Stomach (tissue), 4 donors: ENCODE measurements at regions not wholly inside any gene's neighbourhood (a gene's known extent, or its start where the extent isn't known, plus 50 kb on each side); places are given as distances from the start of the nearest gene placed in this dataset.

Experiments
- CTCF ChIP-seq, 7 experiments: fragments of 450-650 bp in 4 of 7; fragments of 200-600 bp in 3 of 7; sonication (generic) in 3 of 7; IDR thresholded peaks; one replicate each; pipeline ENCODE4 v1.5.1; 2016 to 2019; ENCODE audit warnings: antibody characterized with exemption in 7 of 7, control low read depth in 2 of 7, mild to moderate bottlenecking in 1 of 7
- POLR2A ChIP-seq, 4 donors: fragments of 450-650 bp; IDR thresholded peaks; one replicate each; pipeline ENCODE4 v1.6.1; 2016; ENCODE audit warnings: antibody characterized with exemption in 4 of 4, control low read depth in 2 of 4, mild to moderate bottlenecking in 1 of 4, moderate library complexity in 1 of 4
- POLR2AphosphoS5 ChIP-seq, 3 donors: sonication (generic); formaldehyde crosslinking; IDR thresholded peaks; one replicate each; pipeline ENCODE4 v1.6.1; 2016; ENCODE audit warnings: antibody characterized with exemption in 3 of 3

DNA sequence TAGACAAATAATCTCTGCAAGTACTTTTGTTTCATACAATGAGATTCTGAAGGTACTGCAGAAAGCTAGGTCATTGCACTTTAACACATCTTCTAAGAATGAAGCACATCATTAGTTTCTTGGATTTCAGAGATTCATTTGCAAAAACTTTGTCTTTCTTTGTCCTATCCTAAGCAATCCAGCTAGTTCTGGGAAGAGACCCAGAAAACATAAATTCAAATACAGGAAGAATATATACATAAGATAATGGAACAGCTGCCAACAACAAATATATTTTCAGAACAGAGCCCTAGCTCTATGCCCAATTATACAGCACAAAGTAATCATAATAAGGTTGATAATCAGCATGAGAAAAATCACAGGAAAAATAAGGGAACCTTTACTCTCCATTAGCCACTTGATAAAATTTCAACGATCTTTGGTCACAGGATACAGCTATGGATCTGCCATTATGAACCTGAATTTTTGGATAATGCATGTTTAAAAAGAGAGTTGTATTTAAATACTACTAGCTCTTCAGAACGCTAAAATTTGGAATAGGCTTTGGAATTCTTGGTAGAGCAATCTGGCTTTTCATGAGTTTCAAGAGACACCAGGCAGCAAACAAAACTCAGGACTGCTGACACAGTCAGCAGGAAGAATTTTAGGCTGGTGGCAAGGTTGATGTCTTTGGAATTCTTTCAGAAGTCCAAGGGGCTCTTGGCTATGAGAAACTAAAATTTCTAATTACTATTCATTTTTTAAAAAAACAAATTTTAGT, 250.4 kb upstream of the SMIM21 start:
- no peak for TF ChIP-seq POLR2AphosphoS5 (IDR thresholded peaks at IDR 0.05)
- no peak for TF ChIP-seq CTCF (IDR thresholded peaks at IDR 0.05)
- no peak for TF ChIP-seq POLR2A (IDR thresholded peaks at IDR 0.05)
